CD4-positive, alpha-beta T cell treated with Interleukin-6 at 100 ng/mL for 8 hours (primary cell): ENCODE measurements at regions not wholly inside any gene's neighbourhood (a gene's known extent, or its start where the extent isn't known, plus 50 kb on each side); places are given as distances from the start of the nearest gene placed in this dataset.
"Not testable (repeated sequence)": the region's sequence is repeated elsewhere in the genome, so short reads cannot be mapped to it uniquely, and the experiment has no call there.

Source experiments
- DNase-seq: peaks from one replicate; pipeline ENCODE4 v3.0.0-alpha.2; 2020; ENCODE audit warnings: mixed read lengths, low spot score

- not testable (repeated sequence) for DNase-seq
Observed at GRCh38 chr9:94191706-94192105, 67.4 kb upstream of the ZNF169 start.

- DNase-seq = no peak
Observed at GRCh38 chr9:94198414-94198813, 60.7 kb upstream of the ZNF169 start.

GRCh38 chr9:94199776-94200175 lies 59.3 kb upstream of the ZNF169 start:
- DNase-seq = no peak

GRCh38 chr9:94204174-94204573 lies 54.9 kb upstream of the ZNF169 start:
- DNase-seq = no peak

GRCh38 chr9:94207781-94208180 lies 51.3 kb upstream of the ZNF169 start:
- no peak for DNase-seq
